ENCODE measurements at regions not wholly inside any gene's neighbourhood (a gene's known extent, or its start where the extent isn't known, plus 50 kb on each side); places are given as distances from the start of the nearest gene placed in this dataset.

- Histone ChIP-seq H3K27me3 (replicated peaks in 1 of 2; ENCODE audit: control insufficient read depth in 2 of 2, insufficient read depth in 2 of 2, low read length in 1 of 2) (no peaks in the 10 kb centered on the region), H4K20me1 (ENCODE audit: control insufficient read depth, insufficient read depth) (no peaks in the 10 kb centered on the region), H3K9ac (ENCODE audit: control insufficient read depth, insufficient read depth, low read length) (no peak overlapping the region), H3K9me3 (replicated peaks; ENCODE audit: control insufficient read depth, insufficient read depth, low read length) (no peaks in the 10 kb centered on the region), H3K79me2 (ENCODE audit: control insufficient read depth, insufficient read depth, low read length) (no peaks in the 10 kb centered on the region), H3K36me3 (ENCODE audit: control insufficient read depth in 2 of 2, insufficient read depth in 2 of 2, low read length in 1 of 2) (no peaks in the 10 kb centered on the region), H3K4me3 (no peak overlapping the region), H2AFZ (ENCODE audit: control insufficient read depth, low read depth, low read length) (no peak overlapping the region), H3K4me2 (ENCODE audit: control insufficient read depth, insufficient read depth) (no peak overlapping the region), H3K4me1 (ENCODE audit: control insufficient read depth, insufficient read depth, low read length) (no peaks in the 10 kb centered on the region), H3K27ac (ENCODE audit: control insufficient read depth, insufficient read depth) (no peak overlapping the region)
- intact Hi-C loops (cut with micrococcal nuclease; ENCODE audit: unreplicated experiment): no loop called here
- POLR2A ChIA-PET: no interaction called here
- ATAC-seq (no peak), FAIRE-seq (no peak), DNase-seq (ENCODE audit: low read depth, low spot score) (no peak)
- CTCF ChIA-PET: no interaction called here
- TF ChIP-seq ELK1 (IDR thresholded peaks at IDR 0.05; ENCODE audit: low read depth, low read length): no peak
- no peak for TF ChIP-seq TBL1XR1 (IDR thresholded peaks at IDR 0.05; ENCODE audit: low read depth, low read length)
- TF ChIP-seq SIN3A (IDR thresholded peaks at IDR 0.05; ENCODE audit: low read depth, low read length): no peak
- TF ChIP-seq NFYB (IDR thresholded peaks at IDR 0.05; ENCODE audit: insufficient read depth, low read depth, low read length): no peak
- TF ChIP-seq ZNF622 (IDR thresholded peaks at IDR 0.05): no peak
- no peak for TF ChIP-seq ZBTB40 (IDR thresholded peaks at IDR 0.05; ENCODE audit: borderline replicate concordance)
- in situ Hi-C loops (cut with MboI): loop anchor here (10.0 kb wide), 1 partner anchor 64 kb away; no protein-coding TSS in a partner anchor
- BruUV-seq (replicated peaks): no TSS peak
- SMC1A ChIA-PET (ENCODE audit: uncharacterized antibody, unreplicated experiment): no interaction called here
- RAD21 ChIA-PET (ENCODE audit: unreplicated experiment): no interaction called here
These were observed 664.7 kb upstream of the FAM241A start for GRCh38 chr4:111480510-111480909.
